Karpas-422 (cell line): ENCODE measurements at regions not wholly inside any gene's neighbourhood (a gene's known extent, or its start where the extent isn't known, plus 50 kb on each side); places are given as distances from the start of the nearest gene placed in this dataset.
"Not testable (repeated sequence)": the region's sequence is repeated elsewhere in the genome, so short reads cannot be mapped to it uniquely, and the experiment has no call there.

ENCODE experiments used
- DNase-seq: peaks from one replicate; pipeline ENCODE4 v3.0.0-alpha.2; 2015
- H2AFZ ChIP-seq: fragments of 200-600 bp; sonication (generic); 2 replicates; pipeline ENCODE4 v1.6.1; 2014; ENCODE audit warnings: antibody characterized with exemption, low read length, mixed read lengths
- H3K27ac ChIP-seq: fragments of 200-600 bp; sonication (generic); 2 replicates; pipeline ENCODE4 v1.5.1; 2014; ENCODE audit warnings: mild to moderate bottlenecking, low read length, moderate library complexity
- H3K27me3 ChIP-seq: fragments of 200-600 bp; sonication (generic); 2 replicates; pipeline ENCODE4 v1.6.1; 2014; ENCODE audit warnings: low read length, mixed read lengths
- H3K36me3 ChIP-seq: fragments of 200-600 bp; sonication (generic); 2 replicates; pipeline ENCODE4 v1.6.1; 2014; ENCODE audit warnings: low read length, mixed read lengths; ENCODE audit not compliant: insufficient read depth
- H3K4me1 ChIP-seq: fragments of 200-600 bp; sonication (generic); 2 replicates; pipeline ENCODE4 v1.6.1; 2014; ENCODE audit warnings: mild to moderate bottlenecking, low read length, mixed read lengths
- H3K4me2 ChIP-seq: fragments of 200-600 bp; sonication (generic); 2 replicates; pipeline ENCODE4 v1.6.1; 2014; ENCODE audit warnings: low read length, low read depth, mild to moderate bottlenecking; ENCODE audit not compliant: poor library complexity, severe bottlenecking
- H3K4me3 ChIP-seq: fragments of 200-600 bp; sonication (generic); 2 replicates; pipeline ENCODE4 v1.5.1; 2014; ENCODE audit warnings: mild to moderate bottlenecking, antibody characterized with exemption, low read length, mixed read lengths
- H3K79me2 ChIP-seq: fragments of 200-600 bp; sonication (generic); 2 replicates; pipeline ENCODE4 v1.6.1; 2014; ENCODE audit warnings: mild to moderate bottlenecking, low read length, mixed read lengths
- H3K9ac ChIP-seq: fragments of 200-600 bp; sonication (generic); 2 replicates; pipeline ENCODE4 v1.6.0; 2014; ENCODE audit warnings: low read length
- H3K9me2 ChIP-seq: fragments of 200-600 bp; sonication (generic), shearing (Covaris generic); replicated peaks from 2 replicates; pipeline ENCODE4 v1.6.0; 2014; ENCODE audit warnings: mild to moderate bottlenecking, low read length, moderate library complexity; ENCODE audit not compliant: insufficient read depth
- H3K9me3 ChIP-seq: fragments of 300-700, 200-600 bp; sonication (generic); 2 replicates; pipeline ENCODE4 v1.6.1; 2014; ENCODE audit warnings: low read length, mixed read lengths
- H4K20me1 ChIP-seq: fragments of 200-600 bp; sonication (generic); 2 replicates; pipeline ENCODE4 v1.6.1; 2014; ENCODE audit warnings: mild to moderate bottlenecking, antibody characterized with exemption, low read length, low read depth; ENCODE audit not compliant: insufficient read depth

- Histone ChIP-seq H3K4me1 (no peaks in the 10 kb centered on the region), H3K27me3 (no peaks in the 10 kb centered on the region), H2AFZ (no peak overlapping the region), H3K36me3 (no peaks in the 10 kb centered on the region), H3K9me3 (no peaks in the 10 kb centered on the region), H3K4me3 (no peak overlapping the region), H3K79me2 (no peaks in the 10 kb centered on the region), H3K9me2 (no peaks in the 10 kb centered on the region), H3K27ac (no peak overlapping the region), H3K4me2 (no peak overlapping the region), H4K20me1 (no peaks in the 10 kb centered on the region), H3K9ac (no peak overlapping the region)
- DNase-seq, result no peak
Measured at GRCh38 chr2:175729049-175729706, 272.9 kb downstream of the LNPK start.

GRCh38 chr2:175728032-175728431 is 274.0 kb downstream of the LNPK start:
- Histone ChIP-seq H3K27ac (no peak overlapping the region), H3K4me2 (no peak overlapping the region), H3K79me2 (no peaks in the 10 kb centered on the region), H3K27me3 (no peaks in the 10 kb centered on the region), H4K20me1 (no peaks in the 10 kb centered on the region), H3K4me3 (no peak overlapping the region), H3K4me1 (no peaks in the 10 kb centered on the region), H2AFZ (no peak overlapping the region), H3K9me3 (no peaks in the 10 kb centered on the region), H3K9me2 (no peaks in the 10 kb centered on the region), H3K36me3 (no peaks in the 10 kb centered on the region), H3K9ac (no peak overlapping the region)
- no peak for DNase-seq

- no peaks in the 10 kb centered on the region for H3K4me1 ChIP-seq
- DNase-seq, result no peak
- H3K27ac ChIP-seq, result no peak overlapping the region
- H4K20me1 ChIP-seq, result no peaks in the 10 kb centered on the region
- no peak overlapping the region for H3K4me2 ChIP-seq
- H3K9me2 ChIP-seq, result no peaks in the 10 kb centered on the region
- H3K27me3 ChIP-seq, result no peaks in the 10 kb centered on the region
- H3K79me2 ChIP-seq, result no peaks in the 10 kb centered on the region
- no peaks in the 10 kb centered on the region for H3K9me3 ChIP-seq
- H3K9ac ChIP-seq, result no peak overlapping the region
- H2AFZ ChIP-seq, result no peak overlapping the region
- H3K4me3 ChIP-seq, result no peak overlapping the region
- H3K36me3 ChIP-seq, result no peaks in the 10 kb centered on the region
Measured at GRCh38 chr2:175726223-175726622, 275.8 kb downstream of the LNPK start.

GRCh38 chr2:175709248-175709647 is 292.8 kb downstream of the LNPK start:
- Histone ChIP-seq H3K79me2 (no peaks in the 10 kb centered on the region), H3K36me3 (no peaks in the 10 kb centered on the region), H3K9me3 (no peaks in the 10 kb centered on the region), H3K27me3 (no peaks in the 10 kb centered on the region), H3K27ac (no peak overlapping the region), H3K4me1 (no peaks in the 10 kb centered on the region), H4K20me1 (no peaks in the 10 kb centered on the region), H3K9me2 (no peaks in the 10 kb centered on the region), H2AFZ (no peak overlapping the region), H3K4me2 (no peak overlapping the region), H3K4me3 (no peak overlapping the region), H3K9ac (no peak overlapping the region)
- DNase-seq, result no peak

- no peaks in the 10 kb centered on the region for H3K9me3 ChIP-seq
- no peaks in the 10 kb centered on the region for H3K9me2 ChIP-seq
- H3K27ac ChIP-seq, result no peak overlapping the region
- no peak overlapping the region for H2AFZ ChIP-seq
- H3K4me3 ChIP-seq, result no peak overlapping the region
- no peaks in the 10 kb centered on the region for H4K20me1 ChIP-seq
- no peaks in the 10 kb centered on the region for H3K27me3 ChIP-seq
- no peak overlapping the region for H3K4me2 ChIP-seq
- H3K79me2 ChIP-seq, result no peaks in the 10 kb centered on the region
- no peak for DNase-seq
- H3K36me3 ChIP-seq, result no peaks in the 10 kb centered on the region
- no peak overlapping the region for H3K9ac ChIP-seq
- no peaks in the 10 kb centered on the region for H3K4me1 ChIP-seq
Measured at GRCh38 chr2:175707322-175707721, 294.7 kb downstream of the LNPK start.

GRCh38 chr2:175704568-175704967 is 297.5 kb downstream of the LNPK start:
- not testable (repeated sequence) for H4K20me1 ChIP-seq, DNase-seq, H3K4me2 ChIP-seq, H3K27me3 ChIP-seq, H3K9me3 ChIP-seq, H2AFZ ChIP-seq, H3K9me2 ChIP-seq, H3K4me3 ChIP-seq, H3K79me2 ChIP-seq, H3K36me3 ChIP-seq, H3K27ac ChIP-seq, H3K4me1 ChIP-seq, H3K9ac ChIP-seq

- DNase-seq, result no peak
- Histone ChIP-seq H3K36me3 (no peaks in the 10 kb centered on the region), H2AFZ (no peak overlapping the region)
Measured at GRCh38 chr2:175698061-175698460, 304.0 kb downstream of the LNPK start.

GRCh38 chr2:175690113-175690837 is 311.8 kb downstream of the LNPK start:
- Histone ChIP-seq H3K9me2 (no peaks in the 10 kb centered on the region), H3K27me3 (no peaks in the 10 kb centered on the region), H2AFZ (no peak overlapping the region), H4K20me1 (no peaks in the 10 kb centered on the region), H3K9me3 (no peaks in the 10 kb centered on the region), H3K4me1 (no peaks in the 10 kb centered on the region), H3K9ac (no peak overlapping the region), H3K36me3 (no peaks in the 10 kb centered on the region), H3K27ac (no peak overlapping the region), H3K4me2 (no peak overlapping the region), H3K4me3 (no peak overlapping the region), H3K79me2 (no peaks in the 10 kb centered on the region)
- peak; percentile 86 for DNase-seq

More at GRCh38 chr2:175698061-175698460, 304.0 kb downstream of the LNPK start:
- Histone ChIP-seq H3K4me1 (no peaks in the 10 kb centered on the region), H3K79me2 (no peaks in the 10 kb centered on the region), H3K9ac (no peak overlapping the region), H3K27me3 (no peaks in the 10 kb centered on the region), H3K4me3 (no peak overlapping the region), H3K27ac (no peak overlapping the region), H3K9me3 (no peaks in the 10 kb centered on the region), H3K4me2 (no peak overlapping the region), H4K20me1 (no peaks in the 10 kb centered on the region), H3K9me2 (no peaks in the 10 kb centered on the region)
